ENCODE measurements at regions not wholly inside any gene's neighbourhood (a gene's known extent, or its start where the extent isn't known, plus 50 kb on each side); places are given as distances from the start of the nearest gene placed in this dataset.
A peak's percentile ranks its signal among the peaks of the same experiment; 100 is the strongest.

- peaks cover 2 to 5% (median 4%) of the 10 kb centered on the region in 4 donors for H3K4me1 ChIP-seq (ENCODE audit: control insufficient read depth in 4 of 4, insufficient read depth in 4 of 4, low read length in 3 of 4)
- H3K4me3 ChIP-seq (ENCODE audit: low read depth in 1 of 3, low read length in 3 of 3): no peak overlapping the region
- TF ChIP-seq CTCF (IDR thresholded peaks at IDR 0.05; ENCODE audit: low read depth, low read length, missing input control) (no peak), SP1 (IDR thresholded peaks at IDR 0.05) (no peak), FOXA2 (IDR thresholded peaks at IDR 0.05) (peak; percentile 41), HNF4A (conservative IDR thresholded peaks at IDR 0.05) (peak in 1 of 2 donors; percentile 18), TAF1 (conservative IDR thresholded peaks at IDR 0.05) (no peak), RAD21 (IDR thresholded peaks at IDR 0.05) (no peak), GABPA (IDR thresholded peaks at IDR 0.05 in 1 of 2, conservative IDR thresholded peaks at IDR 0.05 in 1 of 2) (no peak), ZBTB33 (IDR thresholded peaks at IDR 0.05) (no peak), RXRA (IDR thresholded peaks at IDR 0.05) (peak in 1 of 2 donors; percentile 12)
- WGBS: 33% methylated on average over 2 of the region's 2 CpGs
- no peaks in the 10 kb centered on the region for H3K9me3 ChIP-seq (ENCODE audit: control insufficient read depth in 4 of 4, low read length in 3 of 4)
- DNase-seq (ENCODE audit: low spot score): no peak
- no peak overlapping the region for H3K9ac ChIP-seq (ENCODE audit: low read depth in 1 of 2, low read length in 2 of 2)
- no peaks in the 10 kb centered on the region for H3K36me3 ChIP-seq (ENCODE audit: control insufficient read depth in 4 of 4, insufficient read depth in 3 of 4, low read depth in 1 of 4, low read length in 3 of 4)
- peaks cover 0 to 2% (median 0%) of the 10 kb centered on the region in 4 donors for H3K27me3 ChIP-seq (ENCODE audit: control insufficient read depth in 4 of 4, insufficient read depth in 4 of 4, low read length in 3 of 4)
- no peak overlapping the region for H3K27ac ChIP-seq (ENCODE audit: low read depth in 1 of 2, low read length in 2 of 2)
Observed at GRCh38 chr18:39435209-39435608, 1869.6 kb upstream of the CELF4 start.

DNA sequence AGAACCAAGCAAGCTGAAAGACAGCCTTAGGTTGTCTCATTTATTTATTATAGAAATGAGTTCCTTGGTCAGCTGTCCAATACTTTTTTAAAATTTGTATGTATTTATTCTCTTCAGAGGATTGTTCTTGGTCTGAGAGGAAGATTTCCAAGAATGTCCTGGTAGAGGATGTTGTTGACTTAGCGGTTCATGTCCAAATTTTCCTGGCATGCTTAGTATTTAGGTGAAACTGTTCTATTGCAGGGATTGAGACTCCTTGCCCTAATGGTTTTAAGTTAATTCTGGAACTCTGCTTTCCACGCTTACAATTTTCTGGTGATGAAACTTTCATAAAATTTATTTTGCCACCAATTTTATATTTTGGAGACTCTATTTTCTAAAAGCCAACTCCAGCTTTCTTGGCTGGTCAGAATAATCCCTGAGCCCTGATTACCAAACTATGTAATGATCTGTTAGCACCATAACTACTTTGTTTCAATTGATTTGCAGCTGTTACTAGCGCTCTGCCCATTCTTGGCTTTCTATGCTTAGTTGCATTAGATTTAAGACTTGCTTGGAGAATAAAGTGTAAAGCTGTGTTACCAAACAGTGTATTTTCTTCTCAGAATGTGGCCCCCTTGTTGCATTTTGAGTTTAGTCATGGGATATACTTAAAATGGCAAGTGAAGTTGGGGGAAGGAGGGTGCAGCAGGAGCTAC lies 1868.8 kb upstream of the CELF4 start:
- no peak for TF ChIP-seq EGR1 (IDR thresholded peaks at IDR 0.05; ENCODE audit: low read depth in 2 of 2)
- TF ChIP-seq SP1 (IDR thresholded peaks at IDR 0.05): no peak
- no peak for TF ChIP-seq FOXA2 (IDR thresholded peaks at IDR 0.05)
- TF ChIP-seq, protein P1, sequence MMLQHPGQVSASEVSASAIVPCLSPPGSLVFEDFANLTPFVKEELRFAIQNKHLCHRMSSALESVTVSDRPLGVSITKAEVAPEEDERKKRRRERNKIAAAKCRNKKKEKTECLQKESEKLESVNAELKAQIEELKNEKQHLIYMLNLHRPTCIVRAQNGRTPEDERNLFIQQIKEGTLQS (IDR thresholded peaks at IDR 0.05): no peak
- TF ChIP-seq, protein P2, sequence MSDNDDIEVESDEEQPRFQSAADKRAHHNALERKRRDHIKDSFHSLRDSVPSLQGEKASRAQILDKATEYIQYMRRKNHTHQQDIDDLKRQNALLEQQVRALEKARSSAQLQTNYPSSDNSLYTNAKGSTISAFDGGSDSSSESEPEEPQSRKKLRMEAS (IDR thresholded peaks at IDR 0.05): no peak
- TF ChIP-seq HNF4G (IDR thresholded peaks at IDR 0.05): no peak
- TF ChIP-seq HNF4A (conservative IDR thresholded peaks at IDR 0.05): no peak
- TF ChIP-seq TAF1 (conservative IDR thresholded peaks at IDR 0.05): no peak
- no peak for TF ChIP-seq RAD21 (IDR thresholded peaks at IDR 0.05)
- TF ChIP-seq CTCF (IDR thresholded peaks at IDR 0.05; ENCODE audit: low read depth, low read length, missing input control): no peak
- no peak for TF ChIP-seq FOXA1 (IDR thresholded peaks at IDR 0.05)
- TF ChIP-seq NR2F2 (IDR thresholded peaks at IDR 0.05): no peak
- 62% methylated on average over 3 of the region's 3 CpGs for WGBS

More for the DNA sequence above, 1868.8 kb upstream of the CELF4 start:
- Histone ChIP-seq H3K27ac (ENCODE audit: low read depth in 1 of 2, low read length in 2 of 2) (no peak overlapping the region), H3K9me3 (ENCODE audit: control insufficient read depth in 4 of 4, low read length in 3 of 4) (no peaks in the 10 kb centered on the region), H3K4me3 (ENCODE audit: low read depth in 1 of 3, low read length in 3 of 3) (no peak overlapping the region), H3K36me3 (ENCODE audit: control insufficient read depth in 4 of 4, insufficient read depth in 3 of 4, low read depth in 1 of 4, low read length in 3 of 4) (no peaks in the 10 kb centered on the region), H3K27me3 (ENCODE audit: control insufficient read depth in 4 of 4, insufficient read depth in 4 of 4, low read length in 3 of 4) (peaks cover 0 to 2% (median 0%) of the 10 kb centered on the region in 4 donors), H3K9ac (ENCODE audit: low read depth in 1 of 2, low read length in 2 of 2) (no peak overlapping the region), H3K4me1 (ENCODE audit: control insufficient read depth in 4 of 4, insufficient read depth in 4 of 4, low read length in 3 of 4) (peaks cover 2 to 5% (median 4%) of the 10 kb centered on the region in 4 donors)
- no peak for DNase-seq (ENCODE audit: low spot score)

Data from liver (tissue), 8 donors.